ENCODE measurements at regions not wholly inside any gene's neighbourhood (a gene's known extent, or its start where the extent isn't known, plus 50 kb on each side); places are given as distances from the start of the nearest gene placed in this dataset.
A peak's percentile ranks its signal among the peaks of the same experiment; 100 is the strongest.

DNA sequence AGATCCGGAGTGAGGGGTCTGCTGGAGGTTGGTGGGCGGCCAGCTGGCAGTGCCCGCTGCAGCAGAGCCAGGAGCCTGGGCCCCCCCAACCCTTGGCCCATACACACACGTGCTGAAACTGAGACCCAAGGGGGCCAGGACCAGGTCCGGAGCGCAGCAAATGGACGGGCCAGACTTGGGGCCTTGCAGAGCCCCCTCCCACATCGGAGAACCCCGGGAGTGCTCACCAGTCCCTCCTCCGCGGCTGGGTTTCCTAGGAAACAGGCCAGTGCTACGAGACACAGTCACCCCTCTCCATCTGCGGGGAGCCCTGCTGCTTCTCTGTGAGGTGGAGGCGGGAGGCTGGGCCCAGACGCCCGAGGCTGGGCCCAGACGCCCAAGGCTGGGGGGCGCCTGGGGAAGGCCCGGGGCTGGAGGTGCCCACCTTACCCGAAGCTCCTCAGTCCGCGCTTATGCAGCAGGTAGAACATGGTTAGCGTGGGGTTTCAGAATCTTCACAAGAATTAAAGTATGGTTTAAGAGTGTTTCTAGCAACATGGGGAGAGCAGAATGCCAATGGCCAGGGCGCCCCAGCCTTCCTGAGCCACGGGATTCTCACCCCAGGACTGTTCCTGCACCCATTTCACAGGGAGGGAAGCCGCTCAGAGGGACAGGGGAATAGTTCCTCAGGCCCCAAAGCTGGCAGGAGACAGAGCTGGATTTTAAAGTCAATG is 135.0 kb upstream of the PRR20G start:
- Histone ChIP-seq H3K36me3 (no peaks in the 10 kb centered on the region), H3K27ac (no peak overlapping the region), H3K4me1 (no peaks in the 10 kb centered on the region), H3K4me3 (no peak overlapping the region), H3K9me3 (no peaks in the 10 kb centered on the region), H3K27me3 (no peaks in the 10 kb centered on the region)
- DNase-seq (no peak), ATAC-seq (no peak)
- WGBS (ENCODE audit: insufficient coverage, low coverage, low lambda C conversion rate, missing lambda C conversion rate), result 33% methylated on average over 1 of the region's 26 CpGs
- no peak for TF ChIP-seq CTCF (IDR thresholded peaks at IDR 0.05)
- no peak for TF ChIP-seq POLR2A (IDR thresholded peaks at IDR 0.05)
- intact Hi-C loops (cut with DNase I), result no loop called here

DNA sequence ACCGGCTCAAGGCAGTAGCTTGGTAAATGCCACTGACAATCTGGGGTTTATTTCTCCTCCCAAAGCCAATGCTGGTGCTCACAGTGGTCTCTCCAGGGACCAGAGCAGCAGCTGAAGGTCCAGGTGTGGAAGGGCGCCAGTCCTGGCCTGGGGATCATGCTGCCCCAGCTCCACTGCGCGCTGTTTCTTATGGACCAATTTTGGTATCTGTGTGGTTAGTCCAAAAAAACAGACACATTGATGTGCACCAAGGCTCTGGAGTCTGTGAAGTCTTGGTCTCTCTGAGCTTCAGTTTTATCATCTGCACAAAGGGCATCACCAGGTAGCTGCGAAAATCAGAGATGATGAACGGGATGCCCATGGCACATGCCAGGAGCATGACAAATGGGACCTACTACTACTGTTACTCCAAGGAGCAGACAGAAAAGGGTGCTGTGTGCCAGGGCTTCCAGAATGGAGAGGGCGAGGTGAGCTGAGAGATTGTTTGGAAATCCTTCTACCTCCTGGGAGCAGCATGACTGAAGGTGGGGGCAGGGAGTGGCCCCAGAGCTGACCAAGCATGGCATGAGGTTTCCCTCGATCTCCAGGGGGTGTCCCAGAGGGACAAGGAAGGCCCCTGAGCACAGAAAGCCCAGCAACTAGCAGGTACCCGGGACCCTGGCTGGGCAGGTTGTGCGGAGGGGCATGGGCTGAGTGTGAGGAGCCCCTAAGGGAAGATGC is 134.3 kb upstream of the PRR20G start:
- DNase-seq, result peak in 1 of 3 donors; percentile 37
- Histone ChIP-seq H3K4me3 (no peak overlapping the region), H3K27ac (no peak overlapping the region), H3K27me3 (no peaks in the 10 kb centered on the region), H3K4me1 (no peaks in the 10 kb centered on the region), H3K36me3 (no peaks in the 10 kb centered on the region), H3K9me3 (no peaks in the 10 kb centered on the region)
- TF ChIP-seq CTCF (IDR thresholded peaks at IDR 0.05) (no peak), POLR2A (IDR thresholded peaks at IDR 0.05) (no peak)
- WGBS (ENCODE audit: insufficient coverage, low coverage, low lambda C conversion rate, missing lambda C conversion rate), result 57% methylated on average over 4 of the region's 10 CpGs
- intact Hi-C loops (cut with DNase I), result no loop called here
- no peak for ATAC-seq

DNA sequence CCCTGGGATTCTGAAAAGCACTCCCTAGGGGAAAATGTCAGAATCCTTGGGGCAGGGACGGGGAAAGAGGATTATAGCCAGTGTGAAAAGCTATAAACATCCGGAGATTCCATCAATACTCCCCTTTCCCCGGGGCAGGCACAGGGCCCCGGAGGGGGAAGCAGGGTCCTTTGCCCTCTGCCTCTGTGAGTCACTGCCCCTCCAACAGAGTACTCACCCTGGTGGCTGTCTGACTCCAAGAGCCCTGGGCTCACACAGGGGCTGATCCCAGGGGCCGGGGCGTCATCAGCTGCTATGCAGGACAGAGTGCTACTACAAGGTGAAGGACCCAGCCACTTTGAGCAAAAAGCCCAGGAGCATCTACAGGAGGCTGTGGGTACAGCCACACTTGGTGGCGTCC is 133.0 kb upstream of the PRR20G start:
- 35% methylated on average over 4 of the region's 7 CpGs for WGBS (ENCODE audit: insufficient coverage, low coverage, low lambda C conversion rate, missing lambda C conversion rate)
- DNase-seq (no peak), ATAC-seq (no peak)
- Histone ChIP-seq H3K27me3 (no peaks in the 10 kb centered on the region), H3K4me1 (no peaks in the 10 kb centered on the region), H3K9me3 (no peaks in the 10 kb centered on the region), H3K4me3 (no peak overlapping the region), H3K27ac (no peak overlapping the region), H3K36me3 (no peaks in the 10 kb centered on the region)
- no peak for TF ChIP-seq POLR2A (IDR thresholded peaks at IDR 0.05)
- TF ChIP-seq CTCF (IDR thresholded peaks at IDR 0.05), result no peak
- intact Hi-C loops (cut with DNase I), result no loop called here

DNA sequence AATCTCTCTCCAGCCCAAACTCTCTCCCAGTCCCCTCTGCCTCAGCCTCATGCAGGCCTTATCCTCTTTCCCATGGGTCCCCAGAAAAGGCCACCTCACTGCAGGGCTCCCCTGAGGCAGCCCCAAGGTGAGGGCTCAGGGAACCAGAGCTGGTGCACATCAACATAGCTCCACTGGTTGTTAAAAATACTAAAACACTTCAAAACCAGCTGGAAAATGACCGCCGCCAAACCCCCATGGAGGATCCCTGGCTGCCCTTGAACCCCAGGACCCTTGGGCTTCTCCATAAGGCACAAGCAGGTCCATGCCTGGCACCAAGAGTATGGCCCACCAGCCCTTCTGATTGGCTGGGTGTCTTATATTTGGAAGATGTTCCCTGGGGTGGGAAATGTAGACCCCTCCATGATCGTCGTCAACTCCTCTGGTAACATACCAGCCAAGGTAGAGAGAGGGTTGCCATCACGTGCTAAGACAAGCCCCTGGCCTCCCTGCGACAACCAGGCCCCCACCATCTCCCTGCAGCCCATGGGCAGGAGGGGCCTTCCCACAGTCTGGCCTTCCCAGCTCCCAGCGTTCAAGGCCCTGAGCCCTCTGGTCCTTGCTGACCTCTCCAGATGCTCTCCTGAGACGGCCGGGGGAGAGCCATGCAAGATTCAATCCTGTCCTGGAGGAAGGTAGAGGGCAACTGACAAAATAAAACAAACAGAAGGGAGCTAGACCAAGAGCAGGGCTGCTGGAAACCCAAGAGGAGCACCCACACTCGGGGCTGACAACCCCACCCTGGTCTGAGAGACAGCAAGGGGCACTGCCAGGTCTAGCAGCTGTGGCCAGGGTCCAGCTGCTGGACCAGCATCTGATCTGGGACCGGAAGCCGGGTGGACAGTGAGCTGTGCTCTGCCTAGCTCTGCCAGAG is 132.1 kb upstream of the PRR20G start:
- Histone ChIP-seq H3K4me3 (no peak overlapping the region), H3K27ac (no peak overlapping the region), H3K27me3 (no peaks in the 10 kb centered on the region), H3K9me3 (no peaks in the 10 kb centered on the region), H3K36me3 (no peaks in the 10 kb centered on the region), H3K4me1 (no peaks in the 10 kb centered on the region)
- DNase-seq (no peak), ATAC-seq (no peak)
- TF ChIP-seq POLR2A (IDR thresholded peaks at IDR 0.05) (no peak), CTCF (IDR thresholded peaks at IDR 0.05) (no peak)
- intact Hi-C loops (cut with DNase I), result no loop called here
- WGBS (ENCODE audit: insufficient coverage, low coverage, low lambda C conversion rate, missing lambda C conversion rate), result 55% methylated on average over 4 of the region's 12 CpGs
